Hepatocyte (in vitro differentiated cells): ENCODE measurements at regions not wholly inside any gene's neighbourhood (a gene's known extent, or its start where the extent isn't known, plus 50 kb on each side); places are given as distances from the start of the nearest gene placed in this dataset.
"Not testable (repeated sequence)": the region's sequence is repeated elsewhere in the genome, so short reads cannot be mapped to it uniquely, and the experiment has no call there.

Source experiments
- DNase-seq: peaks from one replicate; pipeline ENCODE4 v3.0.0-alpha.2; 2016; ENCODE audit warnings: low spot score
- H2AFZ ChIP-seq: fragments of 200-600 bp; sonication (generic); 2 replicates; pipeline ENCODE4 v1.6.0; 2016; ENCODE audit warnings: antibody characterized with exemption, mild to moderate bottlenecking
- H3K27ac ChIP-seq: fragments of 200-600 bp; sonication (generic); 2 replicates; pipeline ENCODE4 v1.5.1; 2016; ENCODE audit warnings: mild to moderate bottlenecking
- H3K27me3 ChIP-seq: fragments of 200-600 bp; sonication (generic); 2 replicates; pipeline ENCODE4 v1.6.1; 2016
- H3K36me3 ChIP-seq: fragments of 200-600 bp; sonication (generic); replicated peaks from 2 replicates; pipeline ENCODE4 v1.5.1; 2016; ENCODE audit warnings: low read depth; ENCODE audit not compliant: insufficient read depth
- H3K4me1 ChIP-seq: fragments of 200-600 bp; sonication (generic); 2 replicates; pipeline ENCODE4 v1.5.1; 2016; ENCODE audit warnings: mild to moderate bottlenecking, moderate library complexity; ENCODE audit not compliant: insufficient read depth
- H3K4me2 ChIP-seq: fragments of 200-600 bp; sonication (generic); 2 replicates; pipeline ENCODE4 v1.6.0; 2016
- H3K4me3 ChIP-seq: fragments of 200-600 bp; sonication (generic); 2 replicates; pipeline ENCODE4 v1.5.1; 2016; ENCODE audit warnings: mild to moderate bottlenecking
- H3K79me2 ChIP-seq: fragments of 200-600 bp; sonication (generic); 2 replicates; pipeline ENCODE4 v1.6.0; 2017; ENCODE audit warnings: mild to moderate bottlenecking
- H3K9me2 ChIP-seq: fragments of 200-600 bp; sonication (generic); replicated peaks from 2 replicates; pipeline ENCODE4 v1.6.0; 2017; ENCODE audit warnings: mild to moderate bottlenecking; ENCODE audit not compliant: insufficient read depth
- H3K9me3 ChIP-seq: fragments of 200-600 bp; sonication (generic); 2 replicates; pipeline ENCODE4 v1.5.1; 2016; ENCODE audit warnings: low read depth, mild to moderate bottlenecking
- H4K20me1 ChIP-seq: fragments of 200-600 bp; sonication (generic); 2 replicates; pipeline ENCODE4 v1.6.0; 2016; ENCODE audit warnings: mild to moderate bottlenecking; ENCODE audit not compliant: insufficient read depth, poor library complexity, severe bottlenecking
- EZH2 ChIP-seq: fragments of 200-600 bp; sonication (generic); IDR thresholded peaks from 2 replicates; pipeline ENCODE4 v1.6.1; 2016; ENCODE audit warnings: antibody characterized with exemption, mild to moderate bottlenecking, borderline replicate concordance
- EZH2phosphoT487 ChIP-seq: fragments of 200-600 bp; sonication (generic); IDR thresholded peaks from one replicate; pipeline ENCODE4 v1.6.1; 2018; ENCODE audit warnings: antibody characterized with exemption, mild to moderate bottlenecking, low read depth, moderate library complexity; ENCODE audit not compliant: unreplicated experiment, severe bottlenecking
- WGBS: methylation state at CpG from one replicate; pipeline ENCODE4 v1.1.6; 2016; ENCODE audit warnings: low lambda C conversion rate; ENCODE audit errors: missing lambda C conversion rate; 5-methylcytosine and 5-hydroxymethylcytosine counted together
- TF ChIP-seq, protein P1 (sequence below): fragments of 200-600 bp; sonication (generic); IDR thresholded peaks from 2 replicates; pipeline ENCODE4 v1.5.1; 2016; ENCODE audit warnings: antibody characterized with exemption, mild to moderate bottlenecking; ENCODE audit not compliant: poor library complexity

DNA sequence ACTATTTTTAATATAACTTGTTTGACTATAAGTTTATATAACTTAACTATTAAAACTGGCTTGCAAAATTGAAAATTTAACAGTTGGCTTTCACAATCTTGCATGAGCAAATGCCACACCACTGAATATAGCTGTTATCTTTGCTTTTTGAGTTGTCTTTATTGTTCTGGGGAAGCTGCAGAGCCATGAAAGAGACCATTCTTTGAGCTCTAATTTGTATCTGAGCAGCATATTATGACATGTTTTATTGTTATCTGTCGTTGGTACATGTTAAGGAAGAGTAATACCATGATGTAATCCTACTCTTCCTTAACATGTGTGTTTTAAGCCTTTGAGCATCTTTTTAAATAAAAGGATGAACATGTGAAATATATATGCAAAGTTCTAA, 97.1 kb upstream of the ANK2 start:
- no peak overlapping the region for H2AFZ ChIP-seq
- no peak for DNase-seq
- H3K9me3 ChIP-seq: no peaks in the 10 kb centered on the region
- no peaks in the 10 kb centered on the region for H3K27me3 ChIP-seq
- H3K4me2 ChIP-seq: no peak overlapping the region
- TF ChIP-seq EZH2 (no peak), EZH2phosphoT487 (no peak)
- TF ChIP-seq, protein P1, sequence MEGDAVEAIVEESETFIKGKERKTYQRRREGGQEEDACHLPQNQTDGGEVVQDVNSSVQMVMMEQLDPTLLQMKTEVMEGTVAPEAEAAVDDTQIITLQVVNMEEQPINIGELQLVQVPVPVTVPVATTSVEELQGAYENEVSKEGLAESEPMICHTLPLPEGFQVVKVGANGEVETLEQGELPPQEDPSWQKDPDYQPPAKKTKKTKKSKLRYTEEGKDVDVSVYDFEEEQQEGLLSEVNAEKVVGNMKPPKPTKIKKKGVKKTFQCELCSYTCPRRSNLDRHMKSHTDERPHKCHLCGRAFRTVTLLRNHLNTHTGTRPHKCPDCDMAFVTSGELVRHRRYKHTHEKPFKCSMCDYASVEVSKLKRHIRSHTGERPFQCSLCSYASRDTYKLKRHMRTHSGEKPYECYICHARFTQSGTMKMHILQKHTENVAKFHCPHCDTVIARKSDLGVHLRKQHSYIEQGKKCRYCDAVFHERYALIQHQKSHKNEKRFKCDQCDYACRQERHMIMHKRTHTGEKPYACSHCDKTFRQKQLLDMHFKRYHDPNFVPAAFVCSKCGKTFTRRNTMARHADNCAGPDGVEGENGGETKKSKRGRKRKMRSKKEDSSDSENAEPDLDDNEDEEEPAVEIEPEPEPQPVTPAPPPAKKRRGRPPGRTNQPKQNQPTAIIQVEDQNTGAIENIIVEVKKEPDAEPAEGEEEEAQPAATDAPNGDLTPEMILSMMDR: no peak
- 54% methylated on average over 1 of the region's 1 CpG for WGBS
- no peaks in the 10 kb centered on the region for H3K79me2 ChIP-seq
- no peak overlapping the region for H3K4me3 ChIP-seq
- no peaks in the 10 kb centered on the region for H4K20me1 ChIP-seq
- H3K9me2 ChIP-seq: no peaks in the 10 kb centered on the region
- H3K27ac ChIP-seq: no peak overlapping the region
- no peaks in the 10 kb centered on the region for H3K36me3 ChIP-seq
- no peaks in the 10 kb centered on the region for H3K4me1 ChIP-seq

DNA sequence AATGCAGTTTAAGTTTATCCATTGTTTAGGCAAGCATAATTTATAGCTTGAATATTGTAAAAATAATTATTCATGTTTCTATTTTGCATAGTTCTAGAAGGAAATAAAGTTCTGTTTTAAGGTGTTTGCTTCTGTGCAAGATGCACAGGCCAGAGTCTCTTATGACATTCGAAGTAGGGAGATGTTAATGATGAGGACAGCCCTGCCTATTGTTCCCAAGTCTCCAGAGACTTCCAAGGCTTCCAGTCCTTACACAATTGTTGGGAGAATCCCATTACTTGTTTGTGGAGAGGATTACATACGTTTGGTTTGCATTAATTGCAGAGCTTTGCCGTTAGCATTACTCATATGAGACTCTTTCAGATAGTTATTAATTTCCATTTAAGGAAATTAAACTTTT, 96.2 kb upstream of the ANK2 start:
- Histone ChIP-seq H3K4me3 (no peak overlapping the region), H4K20me1 (no peaks in the 10 kb centered on the region), H3K4me1 (no peaks in the 10 kb centered on the region), H2AFZ (no peak overlapping the region), H3K9me2 (no peaks in the 10 kb centered on the region), H3K27me3 (no peaks in the 10 kb centered on the region), H3K27ac (no peak overlapping the region), H3K79me2 (no peaks in the 10 kb centered on the region), H3K4me2 (no peak overlapping the region), H3K36me3 (no peaks in the 10 kb centered on the region), H3K9me3 (no peaks in the 10 kb centered on the region)
- TF ChIP-seq EZH2: no peak
- no peak for TF ChIP-seq EZH2phosphoT487
- WGBS: 49% methylated on average over 3 of the region's 3 CpGs
- no peak for DNase-seq

DNA sequence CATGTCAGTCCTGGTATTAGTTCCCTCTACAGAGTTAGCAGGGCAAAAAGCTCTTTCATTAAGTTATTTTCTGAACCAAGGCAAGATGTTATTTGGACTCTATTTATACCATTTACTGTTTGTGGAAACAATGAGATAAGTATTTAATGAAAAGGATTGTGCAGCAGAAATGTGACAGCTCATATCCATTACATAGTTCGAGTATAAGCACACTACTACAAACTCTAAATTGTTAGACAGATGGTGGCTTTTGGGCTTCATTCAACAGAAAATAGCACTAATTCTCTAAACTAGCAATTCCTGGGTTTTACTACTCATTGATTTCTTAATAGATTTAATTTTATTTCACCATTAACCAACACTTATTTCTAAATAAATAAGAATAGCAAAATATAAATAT, 95.2 kb upstream of the ANK2 start:
- Histone ChIP-seq H3K27ac (no peak overlapping the region), H3K36me3 (no peaks in the 10 kb centered on the region)
- DNase-seq: no peak

DNA sequence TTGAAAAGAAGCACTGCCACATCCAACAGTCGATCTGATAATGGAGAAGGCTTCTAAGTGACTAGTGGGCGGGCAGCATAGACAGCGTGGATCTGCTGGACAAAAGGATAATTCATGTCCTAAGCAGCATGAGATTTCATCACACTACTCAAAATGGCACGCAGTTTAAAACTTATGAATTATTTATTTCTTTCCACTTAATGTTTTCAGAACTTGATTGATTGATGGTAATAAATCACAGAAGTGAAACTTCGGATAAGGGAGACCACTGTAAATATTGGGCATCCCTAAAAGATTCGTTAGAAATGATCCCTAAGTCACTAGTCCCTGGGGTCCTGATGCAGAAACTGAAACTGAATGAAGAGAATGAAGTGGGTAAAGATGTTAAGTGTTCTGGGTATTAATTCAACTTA, 93.0 kb upstream of the ANK2 start:
- Histone ChIP-seq H3K79me2 (no peaks in the 10 kb centered on the region), H2AFZ (no peak overlapping the region), H3K27me3 (no peaks in the 10 kb centered on the region), H3K4me2 (no peak overlapping the region), H4K20me1 (no peaks in the 10 kb centered on the region), H3K9me2 (no peaks in the 10 kb centered on the region), H3K27ac (no peak overlapping the region), H3K36me3 (no peaks in the 10 kb centered on the region), H3K4me1 (no peaks in the 10 kb centered on the region), H3K9me3 (no peaks in the 10 kb centered on the region), H3K4me3 (no peak overlapping the region)
- 86% methylated on average over 6 of the region's 6 CpGs for WGBS
- DNase-seq: no peak
- TF ChIP-seq EZH2 (no peak), EZH2phosphoT487 (no peak)
- TF ChIP-seq, protein P1: no peak

More for the DNA sequence above, 95.2 kb upstream of the ANK2 start:
- H3K4me2 ChIP-seq: no peak overlapping the region
- no peak overlapping the region for H2AFZ ChIP-seq
- no peaks in the 10 kb centered on the region for H3K27me3 ChIP-seq
- TF ChIP-seq EZH2 (no peak), EZH2phosphoT487 (no peak)
- TF ChIP-seq, protein P1: no peak
- H3K4me3 ChIP-seq: no peak overlapping the region
- no peaks in the 10 kb centered on the region for H3K79me2 ChIP-seq
- H4K20me1 ChIP-seq: no peaks in the 10 kb centered on the region
- no peaks in the 10 kb centered on the region for H3K9me3 ChIP-seq
- H3K4me1 ChIP-seq: no peaks in the 10 kb centered on the region
- H3K9me2 ChIP-seq: no peaks in the 10 kb centered on the region
- WGBS: 55% methylated on average over 1 of the region's 1 CpG

DNA sequence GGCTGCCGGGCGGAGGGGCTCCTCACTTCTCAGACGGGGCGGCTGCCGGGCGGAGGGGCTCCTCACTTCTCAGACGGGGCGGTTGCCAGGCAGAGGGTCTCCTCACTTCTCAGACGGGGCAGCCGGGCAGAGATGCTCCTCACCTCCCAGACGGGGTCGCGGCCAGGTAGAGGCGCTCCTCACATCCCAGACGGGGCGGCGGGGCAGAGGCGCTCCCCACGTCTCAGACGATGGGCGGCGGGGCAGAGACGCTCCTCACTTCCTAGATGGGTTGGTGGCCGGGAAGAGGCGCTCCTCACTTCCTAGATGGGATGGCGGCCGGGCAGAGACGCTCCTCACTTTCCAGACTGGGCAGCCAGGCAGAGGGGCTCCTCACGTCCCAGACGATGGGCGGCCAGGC, 91.7 kb upstream of the ANK2 start:
- H3K9me2 ChIP-seq, DNase-seq, H3K36me3 ChIP-seq, H3K4me1 ChIP-seq, H3K27ac ChIP-seq, H3K79me2 ChIP-seq, H3K4me2 ChIP-seq, H2AFZ ChIP-seq, H3K27me3 ChIP-seq, H3K4me3 ChIP-seq, H4K20me1 ChIP-seq, H3K9me3 ChIP-seq: not testable (repeated sequence)
- WGBS: 97% methylated on average over 17 of the region's 31 CpGs
